Activated naive CD8-positive, alpha-beta T cell treated with anti-CD3 and anti-CD28 coated beads, Interleukin-2, amount 50 U/mL, for 24 hours (primary cell): ENCODE measurements at regions not wholly inside any gene's neighbourhood (a gene's known extent, or its start where the extent isn't known, plus 50 kb on each side); places are given as distances from the start of the nearest gene placed in this dataset.

Experiments used
- ATAC-seq: fragments of 150-1000 bp; cut with Tn5 transposase; one replicate; pipeline ENCODE4 v1.10.0; 2021
- DNase-seq: peaks from one replicate; pipeline ENCODE4 v3.0.0; 2021
- H3K27ac Mint-ChIP-seq: one replicate; pipeline ENCODE4 v1.8.0; 2021; ENCODE audit warnings: mild to moderate bottlenecking, mixed read lengths
- H3K27me3 Mint-ChIP-seq: one replicate; pipeline ENCODE4 v1.8.0; 2021; ENCODE audit warnings: mixed read lengths
- H3K36me3 Mint-ChIP-seq: one replicate; pipeline ENCODE4 v1.8.0; 2021; ENCODE audit warnings: low read depth, mixed read lengths
- H3K4me1 Mint-ChIP-seq: one replicate; pipeline ENCODE4 v1.8.0; 2021; ENCODE audit warnings: mixed read lengths
- H3K4me3 Mint-ChIP-seq: one replicate; pipeline ENCODE4 v1.8.0; 2021; ENCODE audit warnings: mild to moderate bottlenecking, moderate library complexity, mixed read lengths
- H3K9me3 Mint-ChIP-seq: one replicate; pipeline ENCODE4 v1.8.0; 2021; ENCODE audit warnings: mixed read lengths

DNA sequence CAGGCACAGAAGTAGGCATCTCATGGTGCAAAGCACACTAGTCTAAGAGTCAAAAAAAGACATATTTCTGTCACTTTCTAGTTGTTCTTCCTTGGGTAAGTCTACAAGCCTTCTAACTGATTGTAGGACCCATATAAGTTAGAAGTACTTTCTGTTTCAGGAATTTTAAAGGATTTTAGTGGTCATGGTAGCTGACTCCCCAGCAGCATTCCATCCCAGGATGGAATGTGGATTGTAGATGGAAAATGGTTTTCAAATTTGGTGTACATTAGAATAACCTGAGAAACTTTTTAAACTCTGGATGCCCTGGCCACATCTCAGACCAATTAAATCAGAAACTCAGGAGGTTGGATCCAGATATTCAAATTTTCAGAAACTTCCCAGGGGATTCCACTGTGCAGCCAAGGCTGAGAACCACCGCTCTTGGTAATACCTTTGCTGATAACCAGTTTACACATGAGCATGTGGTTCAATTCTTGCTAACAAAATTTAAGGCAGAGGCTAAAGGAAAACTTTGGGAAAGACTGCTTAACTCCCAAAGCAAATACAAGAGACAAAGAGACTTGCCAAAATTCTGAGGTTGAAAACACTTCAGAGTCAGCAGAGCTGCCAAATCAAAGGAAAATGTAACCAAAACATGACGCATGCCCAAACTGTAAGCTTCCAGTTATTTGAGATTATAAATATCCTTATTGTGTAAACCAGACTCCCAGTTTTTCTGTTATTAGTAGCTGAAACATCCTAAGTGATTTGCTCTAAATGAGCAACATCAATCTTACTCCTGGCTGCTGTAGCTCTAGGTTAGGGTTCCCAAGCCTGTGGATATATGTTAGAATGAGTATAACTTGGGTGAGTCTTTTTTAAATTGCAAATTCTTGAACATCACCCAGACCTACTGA, 145.4 kb upstream of the MTAP start:
- H3K9me3 Mint-ChIP-seq, result no peaks in the 10 kb centered on the region
- no peak for DNase-seq

GRCh38 chr9:21657966-21658667, 144.3 kb upstream of the MTAP start:
- Mint-ChIP-seq H3K36me3 (no peaks in the 10 kb centered on the region), H3K27me3 (peaks cover 4% of the 10 kb centered on the region), H3K4me1 (peaks cover 8% of the 10 kb centered on the region), H3K27ac (no peak overlapping the region), H3K9me3 (no peaks in the 10 kb centered on the region), H3K4me3 (no peak overlapping the region)
- DNase-seq (no peak), ATAC-seq (no peak)

More for the DNA sequence above, 145.4 kb upstream of the MTAP start:
- Mint-ChIP-seq H3K36me3 (no peaks in the 10 kb centered on the region), H3K4me1 (peaks cover 8% of the 10 kb centered on the region), H3K27ac (no peak overlapping the region), H3K27me3 (peaks cover 7% of the 10 kb centered on the region), H3K4me3 (no peak overlapping the region)
- ATAC-seq, result no peak

DNA sequence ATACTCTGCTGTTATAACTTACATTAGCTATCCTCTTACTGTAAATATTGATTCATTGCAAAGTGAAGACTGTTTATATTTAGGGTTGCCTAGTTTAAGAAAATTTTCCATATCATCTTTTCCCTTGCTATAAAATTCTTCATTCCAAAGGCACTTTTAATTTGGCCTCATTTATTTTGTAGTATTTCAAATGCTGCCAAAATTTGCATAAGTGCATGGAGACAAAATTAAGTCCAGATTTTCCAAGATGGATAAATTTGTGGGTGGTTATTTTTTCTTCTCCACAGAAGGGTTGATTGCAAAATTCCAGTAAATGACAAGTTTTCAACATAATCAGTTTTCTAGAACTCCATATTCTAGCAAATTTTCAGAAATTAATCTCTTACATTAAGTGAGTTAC, 141.5 kb upstream of the MTAP start:
- no peaks in the 10 kb centered on the region for H3K9me3 Mint-ChIP-seq
- no peaks in the 10 kb centered on the region for H3K36me3 Mint-ChIP-seq
- peaks cover 3% of the 10 kb centered on the region for H3K27me3 Mint-ChIP-seq
- DNase-seq, result no peak
- H3K27ac Mint-ChIP-seq, result no peak overlapping the region
- ATAC-seq, result no peak
- no peak overlapping the region for H3K4me3 Mint-ChIP-seq
- peaks cover 8% of the 10 kb centered on the region for H3K4me1 Mint-ChIP-seq

DNA sequence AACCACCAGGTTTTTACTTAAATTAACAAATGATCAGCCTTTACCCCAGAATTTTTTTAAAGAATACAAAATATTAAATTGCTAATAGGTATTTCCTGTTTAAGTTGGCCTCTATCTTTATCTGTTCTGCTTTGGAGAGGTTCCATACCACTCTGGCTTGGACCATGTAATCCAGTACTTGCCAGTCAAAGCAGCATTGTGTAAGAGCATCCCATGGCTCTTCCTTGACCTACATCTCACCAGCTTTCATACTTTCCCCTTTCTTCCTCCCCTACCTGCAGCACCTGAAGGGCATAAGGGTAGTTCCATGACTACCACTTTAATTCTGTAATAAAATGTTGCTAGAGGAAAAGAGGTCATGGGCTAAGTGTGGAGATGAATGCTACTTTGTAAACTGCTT, 140.8 kb upstream of the MTAP start:
- peaks cover 3% of the 10 kb centered on the region for H3K4me1 Mint-ChIP-seq
- no peak for DNase-seq
- no peak for ATAC-seq
- H3K27me3 Mint-ChIP-seq, result peaks cover 2% of the 10 kb centered on the region
- H3K4me3 Mint-ChIP-seq, result no peak overlapping the region
- H3K9me3 Mint-ChIP-seq, result no peaks in the 10 kb centered on the region
- no peak overlapping the region for H3K27ac Mint-ChIP-seq
- no peaks in the 10 kb centered on the region for H3K36me3 Mint-ChIP-seq

DNA sequence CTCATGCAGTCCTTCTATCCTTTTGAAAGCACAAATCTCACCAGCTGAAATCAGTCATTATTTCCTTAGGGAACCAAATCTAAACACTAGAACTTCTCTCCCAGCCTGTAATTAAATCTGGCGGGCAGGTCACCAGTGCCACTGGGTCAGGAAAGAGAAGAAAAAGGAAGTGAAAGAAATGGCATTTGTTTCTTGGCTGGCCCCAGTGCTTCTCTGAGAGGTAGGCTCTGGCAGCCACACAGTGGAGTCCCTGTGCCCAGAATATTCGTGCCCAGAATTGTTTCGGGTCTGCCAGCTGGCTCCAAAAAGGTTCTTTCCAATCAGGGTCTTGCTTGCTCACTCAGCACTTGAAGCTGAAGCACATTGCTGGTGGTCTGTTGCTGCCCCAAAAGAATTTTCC, 133.9 kb upstream of the MTAP start:
- H3K4me1 Mint-ChIP-seq, result peaks cover 28% of the 10 kb centered on the region
- H3K27ac Mint-ChIP-seq, result no peak overlapping the region
- H3K27me3 Mint-ChIP-seq, result no peaks in the 10 kb centered on the region
- no peaks in the 10 kb centered on the region for H3K36me3 Mint-ChIP-seq
- no peaks in the 10 kb centered on the region for H3K9me3 Mint-ChIP-seq
- H3K4me3 Mint-ChIP-seq, result no peak overlapping the region
- ATAC-seq (no peak), DNase-seq (no peak)

DNA sequence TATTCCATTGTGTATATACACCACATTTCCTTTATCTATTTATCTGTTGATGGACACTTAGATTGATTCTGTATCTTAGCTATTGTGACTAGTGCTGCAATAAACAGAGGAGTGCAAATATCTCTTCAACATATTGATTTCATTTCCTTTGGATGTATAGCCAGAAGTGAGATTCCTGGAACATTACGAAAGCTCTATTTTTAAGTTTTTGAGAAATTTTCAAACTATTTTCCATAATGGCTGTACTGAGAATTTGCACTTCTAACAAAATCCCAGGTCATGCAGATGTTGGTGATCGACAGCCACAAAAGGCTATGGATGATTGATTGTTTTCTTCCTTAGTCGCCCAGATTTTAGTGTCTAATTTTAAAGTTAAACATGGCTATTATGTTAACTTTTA, 132.7 kb upstream of the MTAP start:
- no peak for ATAC-seq
- H3K9me3 Mint-ChIP-seq, result no peaks in the 10 kb centered on the region
- H3K4me1 Mint-ChIP-seq, result peaks cover 28% of the 10 kb centered on the region
- DNase-seq, result no peak
- H3K27ac Mint-ChIP-seq, result peak overlapping the region; percentile 83
- H3K27me3 Mint-ChIP-seq, result no peaks in the 10 kb centered on the region
- H3K4me3 Mint-ChIP-seq, result no peak overlapping the region
- H3K36me3 Mint-ChIP-seq, result no peaks in the 10 kb centered on the region

GRCh38 chr9:21670374-21670773, 132.1 kb upstream of the MTAP start:
- no peaks in the 10 kb centered on the region for H3K9me3 Mint-ChIP-seq
- peaks cover 30% of the 10 kb centered on the region for H3K4me1 Mint-ChIP-seq
- DNase-seq (no peak), ATAC-seq (peak; percentile 96)
- H3K27me3 Mint-ChIP-seq, result no peaks in the 10 kb centered on the region
- no peaks in the 10 kb centered on the region for H3K36me3 Mint-ChIP-seq
- H3K4me3 Mint-ChIP-seq, result peak overlapping the region; percentile 53
- peak overlapping the region; percentile 83 for H3K27ac Mint-ChIP-seq

DNA sequence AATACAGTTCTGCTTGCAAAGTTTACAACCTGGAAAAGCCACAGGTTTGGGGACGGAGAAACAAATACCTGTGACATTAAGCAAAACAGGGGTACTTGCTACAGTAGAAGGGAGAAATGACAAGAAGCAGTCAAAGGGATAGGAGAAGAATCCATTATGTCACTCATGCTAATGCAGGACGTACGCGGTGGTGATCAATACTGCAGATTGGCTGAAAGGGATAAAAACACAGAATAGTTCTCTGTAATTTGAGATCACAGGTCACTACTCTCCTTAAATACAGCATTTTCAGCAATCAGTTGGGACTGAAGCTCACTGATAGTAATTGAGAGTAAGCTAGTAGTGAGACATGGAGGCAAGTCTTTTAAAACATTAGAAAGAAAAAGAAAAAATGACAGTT, 130.3 kb upstream of the MTAP start:
- H3K27ac Mint-ChIP-seq, result no peak overlapping the region
- no peak overlapping the region for H3K4me3 Mint-ChIP-seq
- peaks cover 36% of the 10 kb centered on the region for H3K4me1 Mint-ChIP-seq
- ATAC-seq (no peak), DNase-seq (no peak)
- no peaks in the 10 kb centered on the region for H3K9me3 Mint-ChIP-seq
- no peaks in the 10 kb centered on the region for H3K27me3 Mint-ChIP-seq
- no peaks in the 10 kb centered on the region for H3K36me3 Mint-ChIP-seq

- H3K27me3 Mint-ChIP-seq, result no peaks in the 10 kb centered on the region
- H3K4me3 Mint-ChIP-seq, result no peak overlapping the region
- H3K4me1 Mint-ChIP-seq, result peaks cover 40% of the 10 kb centered on the region
- H3K27ac Mint-ChIP-seq, result no peak overlapping the region
- ATAC-seq (no peak), DNase-seq (no peak)
- no peaks in the 10 kb centered on the region for H3K36me3 Mint-ChIP-seq
- H3K9me3 Mint-ChIP-seq, result no peaks in the 10 kb centered on the region
Observed at GRCh38 chr9:21672761-21673160, 129.7 kb upstream of the MTAP start.

DNA sequence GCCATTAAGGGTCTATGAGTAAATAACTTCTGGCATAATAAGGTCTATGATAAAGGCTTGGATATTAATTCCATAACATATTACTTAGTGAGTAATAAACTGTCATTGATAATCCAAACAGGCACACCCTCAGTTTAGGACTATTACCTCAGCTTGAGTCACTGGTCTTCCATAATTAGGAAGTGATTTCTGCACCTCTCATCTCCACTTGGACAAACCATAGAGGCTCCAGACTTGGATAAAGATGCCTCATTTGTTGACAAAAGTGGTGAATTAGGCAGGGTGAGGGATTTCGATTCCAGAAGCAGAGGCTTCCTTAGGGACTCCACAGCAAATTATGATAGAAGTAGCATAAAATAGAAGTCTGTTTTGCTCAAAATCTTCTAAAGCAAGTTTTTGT, 127.5 kb upstream of the MTAP start:
- Mint-ChIP-seq H3K36me3 (no peaks in the 10 kb centered on the region), H3K9me3 (no peaks in the 10 kb centered on the region), H3K4me3 (no peak overlapping the region), H3K27ac (no peak overlapping the region), H3K4me1 (peaks cover 41% of the 10 kb centered on the region), H3K27me3 (no peaks in the 10 kb centered on the region)
- ATAC-seq (no peak), DNase-seq (no peak)

- DNase-seq (no peak), ATAC-seq (no peak)
- Mint-ChIP-seq H3K36me3 (no peaks in the 10 kb centered on the region), H3K27ac (peak overlapping the region; percentile 32), H3K4me3 (no peak overlapping the region), H3K9me3 (no peaks in the 10 kb centered on the region), H3K27me3 (no peaks in the 10 kb centered on the region), H3K4me1 (peaks cover 38% of the 10 kb centered on the region)
Observed at GRCh38 chr9:21677387-21677786, 125.0 kb upstream of the MTAP start.

- no peaks in the 10 kb centered on the region for H3K9me3 Mint-ChIP-seq
- no peak overlapping the region for H3K4me3 Mint-ChIP-seq
- peaks cover 39% of the 10 kb centered on the region for H3K4me1 Mint-ChIP-seq
- DNase-seq (no peak), ATAC-seq (no peak)
- peak overlapping the region; percentile 32 for H3K27ac Mint-ChIP-seq
- H3K27me3 Mint-ChIP-seq, result no peaks in the 10 kb centered on the region
- no peaks in the 10 kb centered on the region for H3K36me3 Mint-ChIP-seq
Observed at GRCh38 chr9:21677834-21678233, 124.6 kb upstream of the MTAP start.

GRCh38 chr9:21679432-21679831, 123.0 kb upstream of the MTAP start:
- no peak overlapping the region for H3K27ac Mint-ChIP-seq
- peaks cover 54% of the 10 kb centered on the region for H3K4me1 Mint-ChIP-seq
- no peaks in the 10 kb centered on the region for H3K36me3 Mint-ChIP-seq
- H3K27me3 Mint-ChIP-seq, result no peaks in the 10 kb centered on the region
- no peak overlapping the region for H3K4me3 Mint-ChIP-seq
- no peaks in the 10 kb centered on the region for H3K9me3 Mint-ChIP-seq
- DNase-seq (no peak), ATAC-seq (no peak)

GRCh38 chr9:21680590-21680989, 121.8 kb upstream of the MTAP start:
- ATAC-seq, result no peak
- no peak overlapping the region for H3K4me3 Mint-ChIP-seq
- no peaks in the 10 kb centered on the region for H3K27me3 Mint-ChIP-seq

DNA sequence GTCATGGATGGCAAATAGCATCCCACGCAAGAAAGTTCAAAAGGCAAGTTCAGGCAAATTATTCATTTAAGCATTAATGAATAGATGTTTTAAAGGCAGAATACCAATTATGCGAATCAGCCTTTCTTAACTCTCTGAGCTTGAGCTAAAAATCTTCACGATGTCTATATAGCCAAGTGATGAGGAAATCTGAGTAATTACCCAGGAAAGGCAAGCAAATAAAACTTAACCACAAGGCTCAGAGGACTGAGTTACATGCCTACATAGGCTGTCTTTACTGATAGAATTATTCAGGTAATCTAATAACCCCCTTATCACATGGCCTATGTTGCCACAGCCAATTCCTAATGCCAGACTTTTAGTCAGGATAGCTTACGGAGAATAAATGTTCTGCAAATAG, 120.8 kb upstream of the MTAP start:
- no peak for DNase-seq
- no peaks in the 10 kb centered on the region for H3K36me3 Mint-ChIP-seq
- no peaks in the 10 kb centered on the region for H3K27me3 Mint-ChIP-seq
- no peak overlapping the region for H3K4me3 Mint-ChIP-seq
- ATAC-seq, result no peak
- peak overlapping the region; percentile 22 for H3K27ac Mint-ChIP-seq
- H3K4me1 Mint-ChIP-seq, result peaks cover 68% of the 10 kb centered on the region
- no peaks in the 10 kb centered on the region for H3K9me3 Mint-ChIP-seq

More at GRCh38 chr9:21680590-21680989, 121.8 kb upstream of the MTAP start:
- Mint-ChIP-seq H3K9me3 (no peaks in the 10 kb centered on the region), H3K4me1 (peaks cover 63% of the 10 kb centered on the region), H3K27ac (no peak overlapping the region), H3K36me3 (no peaks in the 10 kb centered on the region)
- no peak for DNase-seq
